ENCODE measurements at regions not wholly inside any gene's neighbourhood (a gene's known extent, or its start where the extent isn't known, plus 50 kb on each side); places are given as distances from the start of the nearest gene placed in this dataset.

DNA sequence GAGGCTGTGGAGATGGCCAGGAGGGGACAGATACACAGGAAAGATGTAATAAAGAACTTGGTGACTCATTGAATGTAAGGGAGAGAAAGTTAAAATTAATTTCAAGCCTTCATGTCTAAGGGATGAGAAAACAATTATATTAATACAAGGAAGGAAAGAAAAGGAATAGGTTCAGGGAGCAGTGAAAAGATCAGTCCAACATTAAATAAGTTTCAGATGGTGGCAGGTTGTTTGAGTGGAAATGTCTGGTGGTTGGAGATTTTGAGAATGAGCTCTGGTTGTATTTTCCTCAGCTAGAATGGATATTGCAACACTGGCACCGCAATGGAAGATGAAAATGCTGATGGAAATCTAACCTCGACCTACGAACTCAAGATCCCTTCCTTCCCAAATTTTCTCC, 304.3 kb downstream of the COL12A1 start:
- no peak for TF ChIP-seq POLR2A (IDR thresholded peaks at IDR 0.05)
- TF ChIP-seq, protein P1, sequence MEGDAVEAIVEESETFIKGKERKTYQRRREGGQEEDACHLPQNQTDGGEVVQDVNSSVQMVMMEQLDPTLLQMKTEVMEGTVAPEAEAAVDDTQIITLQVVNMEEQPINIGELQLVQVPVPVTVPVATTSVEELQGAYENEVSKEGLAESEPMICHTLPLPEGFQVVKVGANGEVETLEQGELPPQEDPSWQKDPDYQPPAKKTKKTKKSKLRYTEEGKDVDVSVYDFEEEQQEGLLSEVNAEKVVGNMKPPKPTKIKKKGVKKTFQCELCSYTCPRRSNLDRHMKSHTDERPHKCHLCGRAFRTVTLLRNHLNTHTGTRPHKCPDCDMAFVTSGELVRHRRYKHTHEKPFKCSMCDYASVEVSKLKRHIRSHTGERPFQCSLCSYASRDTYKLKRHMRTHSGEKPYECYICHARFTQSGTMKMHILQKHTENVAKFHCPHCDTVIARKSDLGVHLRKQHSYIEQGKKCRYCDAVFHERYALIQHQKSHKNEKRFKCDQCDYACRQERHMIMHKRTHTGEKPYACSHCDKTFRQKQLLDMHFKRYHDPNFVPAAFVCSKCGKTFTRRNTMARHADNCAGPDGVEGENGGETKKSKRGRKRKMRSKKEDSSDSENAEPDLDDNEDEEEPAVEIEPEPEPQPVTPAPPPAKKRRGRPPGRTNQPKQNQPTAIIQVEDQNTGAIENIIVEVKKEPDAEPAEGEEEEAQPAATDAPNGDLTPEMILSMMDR (IDR thresholded peaks at IDR 0.05), result no peak

Measured in breast epithelium (tissue), 3 donors.